ENCODE measurements at regions not wholly inside any gene's neighbourhood (a gene's known extent, or its start where the extent isn't known, plus 50 kb on each side); places are given as distances from the start of the nearest gene placed in this dataset.

DNA sequence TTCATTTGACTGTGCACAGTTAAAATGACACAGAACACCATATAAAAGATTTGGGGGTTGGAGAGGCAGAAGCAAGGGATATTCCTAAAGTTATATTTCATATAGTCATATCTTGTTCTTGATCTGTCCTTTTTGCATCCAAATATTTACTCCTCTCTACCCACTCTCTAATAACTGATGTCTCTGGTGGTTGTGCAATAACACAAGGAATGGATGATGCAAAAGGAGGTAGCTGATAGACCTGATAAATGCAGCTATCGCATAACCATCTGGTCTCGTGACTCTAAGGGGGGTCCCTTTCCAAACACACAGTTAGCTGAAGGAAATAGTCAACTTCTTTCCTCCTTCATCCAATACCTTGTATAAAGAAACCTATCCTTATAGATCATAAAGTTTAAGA, 123.1 kb downstream of the POLR1F start:
- H3K4me2 ChIP-seq (ENCODE audit: insufficient read depth in 1 of 2, low read depth in 2 of 2, low read length in 2 of 2) = no peak overlapping the region
- DNase-seq (ENCODE audit: low read depth in 1 of 2, low spot score in 2 of 2) = no peak
- H3K4ac ChIP-seq (replicated peaks; ENCODE audit: insufficient read length, low read depth, low read length) = no peak overlapping the region
- POLR2A ChIA-PET (ENCODE audit: partially characterized antibody) = no interaction called here
- 92% methylated on average over 2 of the region's 2 CpGs; no CpG with 5 or more reads in 1 of the 2 experiments for WGBS, 2 experiments (ENCODE audit: extremely low coverage in 1 of 2, insufficient coverage in 1 of 2, insufficient read length in 1 of 2, insufficient replicate concordance in 2 of 2, low coverage in 1 of 2, low lambda C conversion rate in 2 of 2, missing lambda C conversion rate in 1 of 2)
- H2BK20ac ChIP-seq (ENCODE audit: low read length) = no peak overlapping the region
- H4K5ac ChIP-seq (ENCODE audit: insufficient read length, low read depth, low read length) = no peak overlapping the region
- H3K14ac ChIP-seq (ENCODE audit: insufficient read length) = no peak overlapping the region
- no peaks in the 10 kb centered on the region for H3K27me3 ChIP-seq (replicated peaks in 1 of 4; ENCODE audit: control insufficient read depth in 3 of 4, extremely low read depth in 1 of 4, insufficient read depth in 3 of 4, low read length in 3 of 4)
- no peak overlapping the region for H2BK120ac ChIP-seq (replicated peaks; ENCODE audit: low read depth, low read length)
- peak; percentile 43; the same call in 1 of the 2 replicates for TF ChIP-seq CEBPB (IDR thresholded peaks at IDR 0.05; ENCODE audit: low read depth, low read length)
- no peak for TF ChIP-seq RFX5 (IDR thresholded peaks at IDR 0.05; ENCODE audit: borderline replicate concordance, low read depth, low read length)
- H3K79me1 ChIP-seq (ENCODE audit: low read depth, low read length) = no peaks in the 10 kb centered on the region
- H3K18ac ChIP-seq (ENCODE audit: extremely low read depth, low read length) = no peak overlapping the region
- H3K36me3 ChIP-seq (ENCODE audit: control insufficient read depth in 2 of 4, insufficient read depth in 4 of 4, low read length in 3 of 4) = no peaks in the 10 kb centered on the region
- CTCF ChIA-PET (ENCODE audit: partially characterized antibody) = interaction anchor here (0.6 kb wide), 1 partner anchor 130 kb away, joined by 3 read pairs; no protein-coding TSS in a partner anchor
- no peak overlapping the region for H3K23ac ChIP-seq (ENCODE audit: insufficient read length)
- H2BK15ac ChIP-seq (ENCODE audit: low read length) = no peak overlapping the region
- H3K4me3 ChIP-seq (ENCODE audit: extremely low read depth in 1 of 4, insufficient read depth in 2 of 4, low read depth in 3 of 4, low read length in 4 of 4) = no peak overlapping the region
- no peaks in the 10 kb centered on the region for H4K20me1 ChIP-seq (replicated peaks in 1 of 2; ENCODE audit: control insufficient read depth in 1 of 2, insufficient read depth in 2 of 2, low read length in 2 of 2)
- no peaks in the 10 kb centered on the region for H3K4me1 ChIP-seq (replicated peaks in 1 of 4; ENCODE audit: control insufficient read depth in 3 of 4, insufficient read depth in 4 of 4, low read length in 3 of 4)
- no peak overlapping the region for H4K91ac ChIP-seq (replicated peaks; ENCODE audit: insufficient read length, low read length)
- no peaks in the 10 kb centered on the region for H3K79me2 ChIP-seq (ENCODE audit: control insufficient read depth in 1 of 2, insufficient read depth in 2 of 2, low read length in 2 of 2)
- no peak overlapping the region for H3K27ac ChIP-seq (ENCODE audit: low read depth, low read length)
- H3K9ac ChIP-seq (replicated peaks in 1 of 4; ENCODE audit: extremely low read depth in 1 of 4, low read depth in 3 of 4, low read length in 3 of 4) = no peak overlapping the region
- no peak for FAIRE-seq
- H4K8ac ChIP-seq (ENCODE audit: extremely low read depth, insufficient read depth, low read length) = no peak overlapping the region
- no peak overlapping the region for H2AFZ ChIP-seq (ENCODE audit: low read length)
- H3K56ac ChIP-seq (replicated peaks; ENCODE audit: insufficient read length, low read depth, low read length) = no peak overlapping the region
- H2BK5ac ChIP-seq (ENCODE audit: low read depth, low read length) = no peak overlapping the region
- no peaks in the 10 kb centered on the region for H3K9me3 ChIP-seq (ENCODE audit: insufficient read depth in 2 of 2, low read depth in 1 of 2, low read length in 1 of 2)
- H3K23me2 ChIP-seq (ENCODE audit: low read depth, low read length) = no peaks in the 10 kb centered on the region
- H2AK5ac ChIP-seq (ENCODE audit: low read depth, low read length) = no peak overlapping the region
- no peak overlapping the region for H2BK12ac ChIP-seq (ENCODE audit: low read depth, low read length)

All from H1 (cell line).